CD14-positive monocyte (primary cell): ENCODE measurements at regions not wholly inside any gene's neighbourhood (a gene's known extent, or its start where the extent isn't known, plus 50 kb on each side); places are given as distances from the start of the nearest gene placed in this dataset.

ENCODE experiments used
- DNase-seq, 3 donors: peaks; one replicate each; pipeline ENCODE4 v3.0.0-alpha.2; 2011 to 2022
- H2AFZ ChIP-seq: 2 replicates; pipeline ENCODE4 v1.6.0; 2012; ENCODE audit warnings: mild to moderate bottlenecking, low read depth, low read length, inconsistent platforms; ENCODE audit not compliant: insufficient read depth, poor library complexity, severe bottlenecking
- H3K27ac ChIP-seq, 2 donors: 1 replicate in 1 of 2; 2 replicates in 1 of 2; pipeline ENCODE4 v1.5.1; 2012 to 2013; ENCODE audit warnings: low read length in 2 of 2, control low read depth in 1 of 2, inconsistent platforms in 1 of 2, low read depth in 1 of 2, mild to moderate bottlenecking in 1 of 2
- H3K27me3 ChIP-seq, 2 donors: one replicate each; pipeline versions ENCODE4 v1.6.0 to v1.6.1; 2011 to 2013; ENCODE audit warnings: low read length in 2 of 2; ENCODE audit not compliant: control insufficient read depth in 2 of 2, insufficient read depth in 2 of 2
- H3K36me3 ChIP-seq, 2 donors: replicated peaks in 1 of 2; 1 replicate in 1 of 2; 2 replicates in 1 of 2; pipeline versions ENCODE4 v1.5.1 to v1.6.1; 2012 to 2013; ENCODE audit warnings: low read length in 2 of 2, control low read depth in 1 of 2, inconsistent platforms in 1 of 2, mild to moderate bottlenecking in 1 of 2; ENCODE audit not compliant: insufficient read depth in 2 of 2, control insufficient read depth in 1 of 2
- H3K4me1 ChIP-seq, 2 donors: 1 replicate in 1 of 2; 2 replicates in 1 of 2; pipeline versions ENCODE4 v1.5.1 to v1.6.1; 2012 to 2013; ENCODE audit warnings: low read length in 2 of 2, control low read depth in 1 of 2, inconsistent platforms in 1 of 2, mild to moderate bottlenecking in 1 of 2, moderate library complexity in 1 of 2; ENCODE audit not compliant: insufficient read depth in 2 of 2, control insufficient read depth in 1 of 2
- H3K4me2 ChIP-seq: replicated peaks from 2 replicates; pipeline ENCODE3; 2012; ENCODE audit warnings: low read length, moderate library complexity, mild to moderate bottlenecking; ENCODE audit not compliant: poor library complexity, severe bottlenecking; ENCODE audit errors: extremely low read depth
- H3K4me3 ChIP-seq, 3 experiments: fragments of 200-600 bp in 1 of 3; sonication (generic) in 1 of 3; replicated peaks in 1 of 3; 1 replicate in 2 of 3; 2 replicates in 1 of 3; pipeline ENCODE4 v1.5.1; 2011 to 2013; ENCODE audit warnings: low read length in 3 of 3, mild to moderate bottlenecking in 3 of 3, control low read depth in 2 of 3, low read depth in 2 of 3, inconsistent platforms in 1 of 3, moderate library complexity in 1 of 3
- H3K79me2 ChIP-seq: 2 replicates; pipeline ENCODE4 v1.6.0; 2012; ENCODE audit warnings: mild to moderate bottlenecking, control low read depth, inconsistent platforms, low read length, moderate library complexity; ENCODE audit not compliant: insufficient read depth
- H3K9ac ChIP-seq: 2 replicates; pipeline ENCODE4 v1.6.0; 2017; ENCODE audit warnings: low read length, mild to moderate bottlenecking; ENCODE audit not compliant: insufficient read depth, poor library complexity, severe bottlenecking
- H3K9me3 ChIP-seq, 2 donors: replicated peaks in 1 of 2; 1 replicate in 1 of 2; 2 replicates in 1 of 2; pipeline versions ENCODE4 v1.5.1 to v1.6.1; 2012 to 2013; ENCODE audit warnings: low read length in 2 of 2, control low read depth in 1 of 2; ENCODE audit not compliant: control insufficient read depth in 1 of 2, insufficient read depth in 1 of 2
- H4K20me1 ChIP-seq: 2 replicates; pipeline ENCODE4 v1.6.0; 2012; ENCODE audit warnings: mild to moderate bottlenecking, low read length, control low read depth, moderate library complexity; ENCODE audit not compliant: insufficient read depth
- H3K27ac Mint-ChIP-seq, 7 donors: one replicate each; pipeline ENCODE4 v1.8.0; 2020; ENCODE audit warnings: mild to moderate bottlenecking in 7 of 7, mixed read lengths in 7 of 7, moderate library complexity in 6 of 7, inconsistent platforms in 2 of 7
- H3K27me3 Mint-ChIP-seq, 3 donors: one replicate each; pipeline ENCODE4 v1.8.0; 2021 to 2022; ENCODE audit warnings: low read depth in 3 of 3, mild to moderate bottlenecking in 3 of 3, mixed read lengths in 3 of 3, moderate library complexity in 3 of 3, inconsistent platforms in 1 of 3
- H3K36me3 Mint-ChIP-seq, 2 donors: one replicate each; pipeline ENCODE4 v1.8.0; 2020; ENCODE audit warnings: mixed read lengths in 2 of 2, inconsistent platforms in 1 of 2, mild to moderate bottlenecking in 1 of 2
- H3K4me1 Mint-ChIP-seq: one replicate; pipeline ENCODE4 v1.8.0; 2020; ENCODE audit warnings: mild to moderate bottlenecking, mixed read lengths
- H3K4me3 Mint-ChIP-seq, 2 donors: one replicate each; pipeline ENCODE4 v1.8.0; 2020; ENCODE audit warnings: mild to moderate bottlenecking in 2 of 2, mixed read lengths in 2 of 2, moderate library complexity in 1 of 2
- H3K9me3 Mint-ChIP-seq, 7 donors: one replicate each; pipeline ENCODE4 v1.8.0; 2020 to 2022; ENCODE audit warnings: mixed read lengths in 7 of 7, mild to moderate bottlenecking in 6 of 7, moderate library complexity in 6 of 7, inconsistent platforms in 2 of 7
- CTCF ChIP-seq: fragments of 200-600 bp; IDR thresholded peaks from one replicate; pipeline ENCODE4 v1.8.0; 2022; ENCODE audit warnings: antibody characterized with exemption, mild to moderate bottlenecking
- WGBS: methylation state at CpG from one replicate; pipeline ENCODE4 v1.1.5; 2013; ENCODE audit warnings: missing lambda C conversion rate; ENCODE audit not compliant: insufficient coverage; 5-methylcytosine and 5-hydroxymethylcytosine counted together
- intact Hi-C, 2 donors: fragments of 100-400 bp; cut with micrococcal nuclease; formaldehyde crosslinking; loops; one replicate each; pipeline versions ENCODE4 v1.15.0 to v1.15.1; 2023

- Histone ChIP-seq H4K20me1 (no peaks in the 10 kb centered on the region), H2AFZ (no peak overlapping the region), H3K9ac (no peak overlapping the region), H3K27me3 (no peaks in the 10 kb centered on the region), H3K9me3 (no peaks in the 10 kb centered on the region), H3K4me1 (peaks cover 17 to 18% of the 10 kb centered on the region in 2 donors), H3K4me3 (no peak overlapping the region), H3K27ac (no peak overlapping the region), H3K79me2 (no peaks in the 10 kb centered on the region), H3K4me2 (no peak overlapping the region), H3K36me3 (no peaks in the 10 kb centered on the region)
- Mint-ChIP-seq H3K27ac (no peak overlapping the region), H3K9me3 (peaks cover 0 to 5% (median 0%) of the 10 kb centered on the region in 7 donors), H3K4me3 (no peak overlapping the region), H3K27me3 (peaks cover 2 to 4% (median 3%) of the 10 kb centered on the region in 3 donors), H3K36me3 (no peaks in the 10 kb centered on the region), H3K4me1 (peaks cover 21% of the 10 kb centered on the region)
- intact Hi-C loops: no loop called here
- no peak for TF ChIP-seq CTCF
- WGBS: no CpG with 5 or more reads among the region's 2 CpGs
- DNase-seq: no peak
Observed at GRCh38 chr3:186417791-186418190, 55.8 kb upstream of the DGKG start.

GRCh38 chr3:186414735-186415419, 52.8 kb upstream of the DGKG start:
- no peak for TF ChIP-seq CTCF
- WGBS: 31% methylated on average over 4 of the region's 4 CpGs
- intact Hi-C loops: no loop called here

More at GRCh38 chr3:186414735-186415419, 52.8 kb upstream of the DGKG start:
- peak in 2 of 3 donors; percentile 16 to 19 for DNase-seq
- no peak overlapping the region for H3K9ac ChIP-seq
- no peak overlapping the region for H3K4me3 ChIP-seq
- H3K9me3 Mint-ChIP-seq: peaks cover 0 to 5% (median 0%) of the 10 kb centered on the region in 7 donors
- H3K4me3 Mint-ChIP-seq: peak overlapping the region in 1 of 2 donors; percentile 43
- H3K4me1 Mint-ChIP-seq: peaks cover 21% of the 10 kb centered on the region
- H3K27ac Mint-ChIP-seq: peak overlapping the region in 1 of 7 donors; percentile 61
- H3K27me3 ChIP-seq: no peaks in the 10 kb centered on the region
- H3K79me2 ChIP-seq: no peaks in the 10 kb centered on the region
- H3K36me3 Mint-ChIP-seq: no peaks in the 10 kb centered on the region
- peaks cover 17 to 18% of the 10 kb centered on the region in 2 donors for H3K4me1 ChIP-seq
- no peaks in the 10 kb centered on the region for H3K36me3 ChIP-seq
- H3K9me3 ChIP-seq: no peaks in the 10 kb centered on the region
- no peak overlapping the region for H3K27ac ChIP-seq
- H3K27me3 Mint-ChIP-seq: peaks cover 0 to 4% (median 3%) of the 10 kb centered on the region in 3 donors
- H2AFZ ChIP-seq: no peak overlapping the region
- no peaks in the 10 kb centered on the region for H4K20me1 ChIP-seq
- no peak overlapping the region for H3K4me2 ChIP-seq
